Smooth muscle cell (in vitro differentiated cells): ENCODE measurements at regions not wholly inside any gene's neighbourhood (a gene's known extent, or its start where the extent isn't known, plus 50 kb on each side); places are given as distances from the start of the nearest gene placed in this dataset.
A peak's percentile ranks its signal among the peaks of the same experiment; 100 is the strongest.

Experiments
- DNase-seq: peaks from one replicate; lab custom pipeline; 2025; ENCODE audit not compliant: unreplicated experiment; lab: John Stamatoyannopoulos, UW
- H2AFZ ChIP-seq: fragments of 200-600 bp; sonication (generic); 2 replicates; pipeline ENCODE4 v1.6.0; 2016; ENCODE audit warnings: antibody characterized with exemption, low read depth, mild to moderate bottlenecking
- H3F3A ChIP-seq: fragments of 200-600 bp; sonication (generic); 2 replicates; pipeline ENCODE4 v1.6.0; 2017; ENCODE audit warnings: antibody characterized with exemption, low read depth
- H3K27ac ChIP-seq: fragments of 200-600 bp; sonication (generic); 2 replicates; pipeline ENCODE4 v1.5.1; 2016; ENCODE audit warnings: low read depth, mild to moderate bottlenecking
- H3K27me3 ChIP-seq: fragments of 200-600 bp; sonication (generic); 2 replicates; pipeline ENCODE4 v1.6.1; 2016; ENCODE audit warnings: low read depth, mild to moderate bottlenecking
- H3K36me3 ChIP-seq: fragments of 200-600 bp; sonication (generic); 2 replicates; pipeline ENCODE4 v1.5.1; 2016; ENCODE audit warnings: low read depth
- H3K4me1 ChIP-seq: fragments of 200-600 bp; sonication (generic); 2 replicates; pipeline ENCODE4 v1.5.1; 2016; ENCODE audit warnings: low read depth
- H3K4me2 ChIP-seq: fragments of 200-600 bp; sonication (generic); 2 replicates; pipeline ENCODE4 v1.6.0; 2016; ENCODE audit warnings: mild to moderate bottlenecking
- H3K4me3 ChIP-seq: fragments of 200-600 bp; sonication (generic); 2 replicates; pipeline ENCODE4 v1.5.1; 2016; ENCODE audit warnings: mild to moderate bottlenecking
- H3K79me2 ChIP-seq: fragments of 200-600 bp; sonication (generic); 2 replicates; pipeline ENCODE4 v1.6.0; 2016; ENCODE audit warnings: low read depth, mild to moderate bottlenecking
- H3K9ac ChIP-seq: fragments of 200-600 bp; sonication (generic); 2 replicates; pipeline ENCODE4 v1.6.0; 2016; ENCODE audit warnings: low read depth
- H3K9me3 ChIP-seq: fragments of 200-600 bp; sonication (generic); replicated peaks from 2 replicates; pipeline ENCODE4 v1.5.1; 2016; ENCODE audit warnings: low read depth
- H4K20me1 ChIP-seq: fragments of 200-600 bp; sonication (generic); 2 replicates; pipeline ENCODE4 v1.6.0; 2016; ENCODE audit warnings: low read depth
- WGBS: methylation state at CpG from one replicate; pipeline ENCODE4 v1.1.7; 2016; ENCODE audit warnings: low lambda C conversion rate; 5-methylcytosine and 5-hydroxymethylcytosine counted together
- TF ChIP-seq, protein P1 (sequence below): fragments of 200-600 bp; sonication (generic); IDR thresholded peaks from 2 replicates; pipeline ENCODE4 v1.5.1; 2017; ENCODE audit warnings: borderline replicate concordance, mild to moderate bottlenecking, antibody characterized with exemption; ENCODE audit not compliant: insufficient read depth, poor library complexity, severe bottlenecking

GRCh38 chr6:85069577-85069976 lies 305.2 kb upstream of the TBX18 start:
- no peaks in the 10 kb centered on the region for H3K9me3 ChIP-seq
- 97% methylated on average over 1 of the region's 1 CpG for WGBS
- TF ChIP-seq, protein P1, sequence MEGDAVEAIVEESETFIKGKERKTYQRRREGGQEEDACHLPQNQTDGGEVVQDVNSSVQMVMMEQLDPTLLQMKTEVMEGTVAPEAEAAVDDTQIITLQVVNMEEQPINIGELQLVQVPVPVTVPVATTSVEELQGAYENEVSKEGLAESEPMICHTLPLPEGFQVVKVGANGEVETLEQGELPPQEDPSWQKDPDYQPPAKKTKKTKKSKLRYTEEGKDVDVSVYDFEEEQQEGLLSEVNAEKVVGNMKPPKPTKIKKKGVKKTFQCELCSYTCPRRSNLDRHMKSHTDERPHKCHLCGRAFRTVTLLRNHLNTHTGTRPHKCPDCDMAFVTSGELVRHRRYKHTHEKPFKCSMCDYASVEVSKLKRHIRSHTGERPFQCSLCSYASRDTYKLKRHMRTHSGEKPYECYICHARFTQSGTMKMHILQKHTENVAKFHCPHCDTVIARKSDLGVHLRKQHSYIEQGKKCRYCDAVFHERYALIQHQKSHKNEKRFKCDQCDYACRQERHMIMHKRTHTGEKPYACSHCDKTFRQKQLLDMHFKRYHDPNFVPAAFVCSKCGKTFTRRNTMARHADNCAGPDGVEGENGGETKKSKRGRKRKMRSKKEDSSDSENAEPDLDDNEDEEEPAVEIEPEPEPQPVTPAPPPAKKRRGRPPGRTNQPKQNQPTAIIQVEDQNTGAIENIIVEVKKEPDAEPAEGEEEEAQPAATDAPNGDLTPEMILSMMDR, result no peak
- H3K36me3 ChIP-seq, result no peaks in the 10 kb centered on the region
- no peak overlapping the region for H3K9ac ChIP-seq
- H3K27me3 ChIP-seq, result no peaks in the 10 kb centered on the region
- no peak overlapping the region for H3K27ac ChIP-seq
- H3K4me2 ChIP-seq, result no peak overlapping the region
- no peak overlapping the region for H3K4me3 ChIP-seq
- no peaks in the 10 kb centered on the region for H3K4me1 ChIP-seq
- no peaks in the 10 kb centered on the region for H4K20me1 ChIP-seq
- DNase-seq, result no peak
- H2AFZ ChIP-seq, result no peak overlapping the region
- H3K79me2 ChIP-seq, result no peaks in the 10 kb centered on the region
- H3F3A ChIP-seq, result no peaks in the 10 kb centered on the region

DNA sequence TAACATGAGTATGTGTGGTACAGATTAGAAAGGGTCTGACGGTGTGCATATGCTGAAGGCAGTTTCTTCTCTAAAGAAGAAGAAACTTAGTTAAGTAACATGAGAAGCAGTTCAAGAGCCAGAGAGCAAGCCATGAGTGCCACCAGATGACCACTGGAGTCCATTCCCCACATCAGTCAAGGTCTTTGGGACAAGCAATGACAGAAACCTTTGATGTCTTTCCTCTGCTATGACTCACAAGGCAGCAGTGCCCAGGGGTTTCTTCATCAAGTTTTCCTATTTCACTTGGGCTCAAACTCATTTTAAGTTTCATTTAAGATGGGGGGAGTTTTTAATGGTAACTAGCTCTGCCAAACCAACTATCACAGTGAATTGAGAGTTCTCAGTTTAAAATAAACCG lies 303.8 kb upstream of the TBX18 start:
- TF ChIP-seq, protein P1, result no peak
- no peaks in the 10 kb centered on the region for H3K4me1 ChIP-seq
- H3K36me3 ChIP-seq, result no peaks in the 10 kb centered on the region
- H3K4me3 ChIP-seq, result no peak overlapping the region
- no peaks in the 10 kb centered on the region for H3K27me3 ChIP-seq
- no peak overlapping the region for H3K27ac ChIP-seq
- H3K9me3 ChIP-seq, result no peaks in the 10 kb centered on the region
- 67% methylated on average over 2 of the region's 2 CpGs for WGBS
- H3F3A ChIP-seq, result no peaks in the 10 kb centered on the region
- H3K9ac ChIP-seq, result no peak overlapping the region
- H3K4me2 ChIP-seq, result no peak overlapping the region
- no peaks in the 10 kb centered on the region for H4K20me1 ChIP-seq
- no peaks in the 10 kb centered on the region for H3K79me2 ChIP-seq
- peak overlapping the region; percentile 9 for H2AFZ ChIP-seq
- DNase-seq, result no peak

DNA sequence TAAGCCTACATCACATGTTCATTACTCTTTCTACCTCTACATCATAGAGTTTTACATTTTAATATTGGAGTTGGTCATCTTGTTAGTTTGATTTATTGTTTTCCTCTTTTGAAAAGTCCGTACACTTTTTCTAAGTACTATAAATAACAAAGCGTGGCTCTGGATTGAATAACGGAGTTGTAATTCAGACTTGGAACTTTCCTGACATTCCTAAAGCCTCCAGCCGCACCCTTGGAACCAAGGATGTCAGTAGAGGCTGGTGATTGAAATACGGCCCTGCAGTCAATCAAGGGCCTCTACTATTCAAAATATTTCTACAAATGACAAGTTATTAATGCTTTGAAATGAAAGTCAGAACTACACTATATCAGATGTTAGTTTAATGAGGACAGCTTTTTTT lies 301.9 kb upstream of the TBX18 start:
- H3K9me3 ChIP-seq, result no peaks in the 10 kb centered on the region
- H3K4me3 ChIP-seq, result no peak overlapping the region
- no peak overlapping the region for H2AFZ ChIP-seq
- H3K4me1 ChIP-seq, result no peaks in the 10 kb centered on the region
- no peak for DNase-seq
- H3K4me2 ChIP-seq, result no peak overlapping the region
- H3K9ac ChIP-seq, result no peak overlapping the region
- H4K20me1 ChIP-seq, result no peaks in the 10 kb centered on the region
- WGBS, result 88% methylated on average over 5 of the region's 5 CpGs
- no peaks in the 10 kb centered on the region for H3K79me2 ChIP-seq
- H3K27ac ChIP-seq, result no peak overlapping the region
- TF ChIP-seq, protein P1, result no peak
- no peaks in the 10 kb centered on the region for H3K27me3 ChIP-seq
- no peaks in the 10 kb centered on the region for H3F3A ChIP-seq
- no peaks in the 10 kb centered on the region for H3K36me3 ChIP-seq

GRCh38 chr6:85065831-85066230 lies 301.4 kb upstream of the TBX18 start:
- no peak overlapping the region for H3K4me2 ChIP-seq
- H4K20me1 ChIP-seq, result no peaks in the 10 kb centered on the region
- H2AFZ ChIP-seq, result no peak overlapping the region
- H3K27ac ChIP-seq, result no peak overlapping the region
- H3K9ac ChIP-seq, result no peak overlapping the region
- H3K27me3 ChIP-seq, result no peaks in the 10 kb centered on the region
- H3K36me3 ChIP-seq, result no peaks in the 10 kb centered on the region
- no peaks in the 10 kb centered on the region for H3K4me1 ChIP-seq
- no peaks in the 10 kb centered on the region for H3K79me2 ChIP-seq
- H3K4me3 ChIP-seq, result no peak overlapping the region
- DNase-seq, result no peak
- TF ChIP-seq, protein P1, result no peak
- H3F3A ChIP-seq, result no peaks in the 10 kb centered on the region
- no peaks in the 10 kb centered on the region for H3K9me3 ChIP-seq
